GM19023 (cell line): ENCODE measurements at regions not wholly inside any gene's neighbourhood (a gene's known extent, or its start where the extent isn't known, plus 50 kb on each side); places are given as distances from the start of the nearest gene placed in this dataset.
A peak's percentile ranks its signal among the peaks of the same experiment; 100 is the strongest.

ENCODE experiments used
- ATAC-seq: cut with Tn5 transposase; IDR thresholded peaks from one replicate; pipeline ENCODE4 v1.9.1; 2021; ENCODE audit warnings: mild to moderate bottlenecking, moderate library complexity; ENCODE audit not compliant: unreplicated experiment

- ATAC-seq, result no peak
These were observed 278.5 kb downstream of the FBXO15 start for GRCh38 chr18:73869182-73869581.

- no peak for ATAC-seq
These were observed 285.9 kb downstream of the FBXO15 start for GRCh38 chr18:73861771-73862170.

- no peak for ATAC-seq
These were observed 287.7 kb downstream of the FBXO15 start for GRCh38 chr18:73859837-73860397.

- no peak for ATAC-seq
These were observed 294.7 kb downstream of the FBXO15 start for GRCh38 chr18:73852789-73853549.

- no peak for ATAC-seq
These were observed 296.9 kb downstream of the FBXO15 start for GRCh38 chr18:73850782-73851181.

- ATAC-seq, result no peak
These were observed 299.0 kb downstream of the FBXO15 start for GRCh38 chr18:73848656-73849055.

- ATAC-seq, result no peak
These were observed 304.2 kb downstream of the FBXO15 start for GRCh38 chr18:73843455-73843854.

- peak; percentile 62 for ATAC-seq
These were observed 304.7 kb downstream of the FBXO15 start for GRCh38 chr18:73842795-73843394.

GRCh38 chr18:73841661-73842060 lies 306.0 kb downstream of the FBXO15 start:
- ATAC-seq, result no peak

- no peak for ATAC-seq
These were observed 307.2 kb downstream of the FBXO15 start for GRCh38 chr18:73840319-73840945.

- no peak for ATAC-seq
These were observed 308.2 kb downstream of the FBXO15 start for GRCh38 chr18:73839441-73839840.

GRCh38 chr18:73838107-73838506 lies 309.5 kb downstream of the FBXO15 start:
- ATAC-seq, result no peak

GRCh38 chr18:73835656-73836364 lies 311.8 kb downstream of the FBXO15 start:
- no peak for ATAC-seq

GRCh38 chr18:73835039-73835438 lies 312.6 kb downstream of the FBXO15 start:
- no peak for ATAC-seq

GRCh38 chr18:73831688-73832087 lies 315.9 kb downstream of the FBXO15 start:
- ATAC-seq, result no peak

- no peak for ATAC-seq
These were observed 318.5 kb downstream of the FBXO15 start for GRCh38 chr18:73829146-73829545.

- no peak for ATAC-seq
These were observed 319.8 kb downstream of the FBXO15 start for GRCh38 chr18:73827801-73828200.

GRCh38 chr18:73826098-73826497 lies 321.5 kb downstream of the FBXO15 start:
- ATAC-seq, result no peak

GRCh38 chr18:73824671-73825070 lies 323.0 kb downstream of the FBXO15 start:
- ATAC-seq, result no peak

- ATAC-seq, result no peak
These were observed 335.2 kb downstream of the FBXO15 start for GRCh38 chr18:73812423-73812822.

- ATAC-seq, result no peak
These were observed 340.0 kb downstream of the FBXO15 start for GRCh38 chr18:73807551-73808192.
